ENCODE measurements at regions not wholly inside any gene's neighbourhood (a gene's known extent, or its start where the extent isn't known, plus 50 kb on each side); places are given as distances from the start of the nearest gene placed in this dataset.

DNA sequence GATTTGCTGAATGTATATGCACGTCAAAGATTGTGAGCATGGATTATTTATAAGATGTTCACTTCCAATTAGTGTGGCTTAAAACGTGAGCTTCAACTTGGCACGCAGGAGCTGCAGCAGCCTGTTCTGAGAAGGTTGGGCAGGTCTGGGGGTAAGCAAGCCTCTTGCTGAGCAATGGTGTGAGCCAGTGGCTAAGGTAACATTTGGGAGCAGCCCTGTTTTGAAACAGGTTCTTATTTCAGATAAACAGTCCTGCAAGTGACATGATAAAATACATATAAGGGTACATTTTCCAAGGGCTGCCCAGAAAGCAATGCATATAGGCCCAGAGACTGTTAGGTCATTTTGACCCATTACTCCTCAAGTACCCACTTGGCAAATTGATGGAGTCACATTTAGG is 415.3 kb downstream of the ZNF521 start:
- H3K36me3 ChIP-seq (ENCODE audit: control insufficient read depth, insufficient read depth, low read length): no peaks in the 10 kb centered on the region
- peaks cover 4% of the 10 kb centered on the region for H3K4me1 ChIP-seq (ENCODE audit: control insufficient read depth, insufficient read depth, low read length, poor library complexity, severe bottlenecking)
- H3K4me3 ChIP-seq (ENCODE audit: extremely low read depth, insufficient read depth, low read length, poor library complexity, severe bottlenecking): no peak overlapping the region
- 96 to 100% methylated on average over 3 of the region's 3 CpGs for WGBS, 2 experiments (ENCODE audit: insufficient coverage in 2 of 2)
- no peaks in the 10 kb centered on the region for H3K9me3 ChIP-seq (ENCODE audit: control insufficient read depth, low read length)
- no peak overlapping the region for H3K27ac ChIP-seq (ENCODE audit: low read depth, low read length, severe bottlenecking)

DNA sequence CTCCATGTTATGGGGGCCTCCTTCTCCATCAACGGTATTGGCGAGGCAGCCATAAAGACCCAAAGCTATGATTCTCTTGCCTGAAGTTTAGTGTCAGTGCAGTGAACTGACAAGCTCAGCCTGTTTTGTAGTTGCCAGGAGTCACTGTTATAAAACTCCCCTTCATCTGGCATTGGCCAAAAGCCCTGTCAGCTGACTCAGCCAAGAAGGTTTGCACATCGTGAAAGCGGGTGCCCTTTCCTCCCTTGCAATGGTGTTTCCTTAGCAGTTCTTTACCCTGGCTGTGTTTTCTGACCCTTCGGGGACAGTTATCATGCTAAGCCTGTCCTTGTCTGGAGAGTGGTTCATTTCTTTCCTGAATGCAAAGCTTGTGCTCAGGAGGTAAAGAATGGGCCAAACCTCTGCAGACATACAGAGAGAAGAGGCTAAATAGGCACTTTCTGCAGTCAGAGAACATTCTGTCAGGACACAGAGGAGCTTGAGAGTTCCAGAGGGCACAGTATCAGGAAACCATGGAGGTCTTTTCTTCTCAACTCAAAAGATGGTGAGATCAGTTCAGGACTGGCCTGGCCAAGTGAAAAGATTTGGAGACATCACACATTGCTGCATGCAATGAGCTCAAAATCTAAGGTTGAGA is 414.2 kb downstream of the ZNF521 start:
- Histone ChIP-seq H3K9me3 (ENCODE audit: control insufficient read depth, low read length) (no peaks in the 10 kb centered on the region), H3K4me1 (ENCODE audit: control insufficient read depth, insufficient read depth, low read length, poor library complexity, severe bottlenecking) (peaks cover 4% of the 10 kb centered on the region), H3K4me3 (ENCODE audit: extremely low read depth, insufficient read depth, low read length, poor library complexity, severe bottlenecking) (no peak overlapping the region), H3K27ac (ENCODE audit: low read depth, low read length, severe bottlenecking) (no peak overlapping the region), H3K36me3 (ENCODE audit: control insufficient read depth, insufficient read depth, low read length) (no peaks in the 10 kb centered on the region)
- WGBS, 2 experiments (ENCODE audit: insufficient coverage in 2 of 2): 89 to 100% methylated on average over 4 to 5 of the region's 5 CpGs

DNA sequence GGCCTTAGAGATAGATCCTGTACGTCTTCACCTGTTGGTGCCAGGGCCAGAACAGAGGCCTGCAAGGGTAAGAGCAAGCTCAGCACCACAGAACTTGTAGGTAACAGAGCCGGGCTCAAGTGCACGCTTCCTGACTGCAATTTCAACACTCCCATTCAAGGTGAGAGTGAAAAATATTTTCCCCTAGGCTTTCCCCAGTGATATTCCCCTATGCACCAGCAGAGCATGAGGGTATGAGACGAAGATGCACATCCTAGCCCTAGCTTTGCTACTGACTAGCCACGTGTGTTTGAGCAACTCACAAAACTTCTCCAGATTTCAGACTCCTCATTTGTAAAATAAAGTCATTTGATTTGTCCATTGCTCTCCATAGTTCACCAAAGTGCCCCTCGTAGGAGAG is 411.6 kb downstream of the ZNF521 start:
- peaks cover 4% of the 10 kb centered on the region for H3K4me1 ChIP-seq (ENCODE audit: control insufficient read depth, insufficient read depth, low read length, poor library complexity, severe bottlenecking)
- H3K27ac ChIP-seq (ENCODE audit: low read depth, low read length, severe bottlenecking): no peak overlapping the region
- no peaks in the 10 kb centered on the region for H3K9me3 ChIP-seq (ENCODE audit: control insufficient read depth, low read length)
- H3K36me3 ChIP-seq (ENCODE audit: control insufficient read depth, insufficient read depth, low read length): no peaks in the 10 kb centered on the region
- 94 to 97% methylated on average over 3 to 5 of the region's 6 CpGs for WGBS, 2 experiments (ENCODE audit: insufficient coverage in 2 of 2)
- no peak overlapping the region for H3K4me3 ChIP-seq (ENCODE audit: extremely low read depth, insufficient read depth, low read length, poor library complexity, severe bottlenecking)

DNA sequence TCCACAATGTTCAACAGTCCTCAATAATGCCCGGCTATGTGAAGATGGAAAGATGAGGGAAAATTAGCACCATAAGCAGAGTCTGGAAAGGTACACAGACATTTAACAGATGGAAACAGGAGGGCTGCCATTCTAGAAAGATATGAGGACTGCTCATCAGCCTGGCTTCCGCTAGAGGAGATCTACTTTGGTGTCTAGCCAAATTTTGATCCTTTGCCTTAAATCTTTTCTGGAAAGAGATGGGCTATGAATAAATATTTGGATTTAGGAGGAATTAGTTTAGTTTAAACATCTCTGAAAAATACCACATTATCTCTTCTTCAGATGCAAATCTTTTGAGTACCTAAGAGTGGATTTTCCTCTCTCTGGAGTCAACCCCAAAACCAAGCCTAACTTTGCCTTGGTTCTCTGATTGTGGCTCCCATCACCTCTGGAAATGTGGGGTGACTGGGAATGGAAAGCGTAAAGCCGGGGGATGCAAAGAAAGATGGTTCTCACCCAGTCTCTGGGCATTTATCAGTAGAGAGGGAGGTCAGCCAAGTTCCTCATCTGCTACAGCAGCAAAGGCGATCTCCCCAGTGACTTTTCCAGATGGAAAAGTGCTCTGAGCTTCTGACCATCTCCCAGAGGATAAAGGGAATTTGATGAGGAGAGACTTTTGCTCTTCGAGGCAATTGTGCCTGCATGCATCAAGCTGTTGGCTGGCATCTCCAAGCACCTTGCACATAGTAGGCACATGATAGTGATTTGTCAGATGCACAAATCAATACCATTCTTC is 410.6 kb downstream of the ZNF521 start:
- H3K36me3 ChIP-seq (ENCODE audit: control insufficient read depth, insufficient read depth, low read length): no peaks in the 10 kb centered on the region
- 90 to 96% methylated on average over 4 of the region's 6 CpGs for WGBS, 2 experiments (ENCODE audit: insufficient coverage in 2 of 2)
- no peaks in the 10 kb centered on the region for H3K9me3 ChIP-seq (ENCODE audit: control insufficient read depth, low read length)
- no peak overlapping the region for H3K27ac ChIP-seq (ENCODE audit: low read depth, low read length, severe bottlenecking)
- H3K4me1 ChIP-seq (ENCODE audit: control insufficient read depth, insufficient read depth, low read length, poor library complexity, severe bottlenecking): no peaks in the 10 kb centered on the region
- no peak overlapping the region for H3K4me3 ChIP-seq (ENCODE audit: extremely low read depth, insufficient read depth, low read length, poor library complexity, severe bottlenecking)

DNA sequence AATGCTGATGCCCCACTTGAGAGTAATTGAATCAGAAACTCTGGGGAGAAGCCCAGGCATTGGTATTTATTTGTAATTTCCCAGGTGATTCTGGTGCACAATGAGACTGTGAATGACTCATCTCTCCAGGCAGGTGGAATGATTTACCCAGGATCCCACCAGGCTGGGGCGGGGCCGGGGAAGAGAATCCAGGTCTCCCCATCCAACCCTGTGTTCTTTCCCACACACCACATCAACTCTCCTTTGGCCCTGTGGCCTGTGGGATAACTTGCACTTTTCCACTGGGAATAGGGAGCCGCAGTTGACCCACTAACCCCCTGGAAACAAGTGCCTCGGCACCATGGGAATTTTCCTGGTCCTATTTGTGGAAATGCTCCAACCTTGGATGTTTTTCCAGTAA is 409.8 kb downstream of the ZNF521 start:
- H3K27ac ChIP-seq (ENCODE audit: low read depth, low read length, severe bottlenecking): no peak overlapping the region
- no peaks in the 10 kb centered on the region for H3K4me1 ChIP-seq (ENCODE audit: control insufficient read depth, insufficient read depth, low read length, poor library complexity, severe bottlenecking)
- no peaks in the 10 kb centered on the region for H3K36me3 ChIP-seq (ENCODE audit: control insufficient read depth, insufficient read depth, low read length)
- no peak overlapping the region for H3K4me3 ChIP-seq (ENCODE audit: extremely low read depth, insufficient read depth, low read length, poor library complexity, severe bottlenecking)
- 90 to 98% methylated on average over 3 to 4 of the region's 4 CpGs for WGBS, 2 experiments (ENCODE audit: insufficient coverage in 2 of 2)
- no peaks in the 10 kb centered on the region for H3K9me3 ChIP-seq (ENCODE audit: control insufficient read depth, low read length)

DNA sequence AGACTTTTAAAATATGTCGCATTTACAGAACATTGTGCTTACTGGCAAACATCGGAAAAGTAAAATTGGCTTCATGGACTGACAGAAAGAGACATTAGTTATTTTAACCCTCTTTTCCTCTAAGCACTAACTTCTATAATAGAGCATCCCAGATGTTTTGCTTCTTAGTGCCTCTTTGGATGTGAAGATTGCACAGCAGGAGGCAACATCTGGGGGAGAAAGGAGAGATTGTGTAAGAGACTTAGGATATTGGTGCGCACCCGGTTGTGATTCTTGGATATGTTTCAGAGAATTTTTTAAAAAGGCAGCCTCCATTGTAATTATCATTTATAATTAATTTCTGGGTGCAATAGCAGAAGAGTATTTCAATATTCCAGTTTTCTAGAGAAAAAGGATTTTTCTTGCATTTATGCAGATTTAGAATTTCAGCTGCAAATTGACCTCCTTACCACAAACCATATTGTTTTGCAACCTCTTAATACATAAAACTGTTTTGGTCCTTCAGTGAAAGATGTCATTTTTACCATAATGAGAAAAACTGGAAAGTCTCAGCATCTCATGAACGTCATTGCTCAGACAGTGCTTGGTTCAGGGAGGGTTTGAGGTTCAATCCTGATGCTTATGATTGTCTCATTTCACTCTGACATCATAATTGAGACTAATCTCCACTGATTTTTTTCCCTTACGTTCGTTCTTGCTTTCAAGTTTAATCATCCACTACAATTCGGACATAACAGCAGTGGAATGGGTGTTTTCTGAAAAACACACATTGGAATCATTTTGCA is 404.3 kb downstream of the ZNF521 start:
- 58 to 100% methylated on average over 3 to 4 of the region's 8 CpGs for WGBS, 2 experiments (ENCODE audit: insufficient coverage in 2 of 2)
- Histone ChIP-seq H3K27ac (ENCODE audit: low read depth, low read length, severe bottlenecking) (no peak overlapping the region), H3K4me1 (ENCODE audit: control insufficient read depth, insufficient read depth, low read length, poor library complexity, severe bottlenecking) (no peaks in the 10 kb centered on the region), H3K9me3 (ENCODE audit: control insufficient read depth, low read length) (no peaks in the 10 kb centered on the region), H3K36me3 (ENCODE audit: control insufficient read depth, insufficient read depth, low read length) (no peaks in the 10 kb centered on the region), H3K4me3 (ENCODE audit: extremely low read depth, insufficient read depth, low read length, poor library complexity, severe bottlenecking) (no peak overlapping the region)

DNA sequence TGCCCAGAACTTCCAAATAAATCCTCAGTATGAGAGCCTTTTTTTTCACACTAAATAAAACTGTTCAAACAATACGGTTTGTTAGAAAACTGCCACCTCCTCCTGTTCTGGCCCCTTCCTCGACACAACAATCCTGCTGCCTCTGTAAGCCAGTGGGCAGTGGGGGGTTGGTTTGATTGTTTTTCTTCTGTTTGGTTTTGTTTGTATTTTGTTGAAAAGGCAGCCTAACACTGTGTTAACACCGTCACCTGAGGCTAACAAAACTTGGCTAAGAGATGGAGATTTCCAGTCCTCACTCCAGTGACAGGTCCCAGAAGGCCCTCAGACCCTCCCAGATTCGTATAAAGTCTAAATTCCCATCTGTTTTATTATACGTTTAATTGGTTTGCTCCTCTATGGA is 402.1 kb downstream of the ZNF521 start:
- H3K4me1 ChIP-seq (ENCODE audit: control insufficient read depth, insufficient read depth, low read length, poor library complexity, severe bottlenecking): no peaks in the 10 kb centered on the region
- WGBS, 2 experiments (ENCODE audit: insufficient coverage in 2 of 2): 100% methylated on average over 1 of the region's 5 CpGs; no CpG with 5 or more reads in 1 of the 2 experiments

DNA sequence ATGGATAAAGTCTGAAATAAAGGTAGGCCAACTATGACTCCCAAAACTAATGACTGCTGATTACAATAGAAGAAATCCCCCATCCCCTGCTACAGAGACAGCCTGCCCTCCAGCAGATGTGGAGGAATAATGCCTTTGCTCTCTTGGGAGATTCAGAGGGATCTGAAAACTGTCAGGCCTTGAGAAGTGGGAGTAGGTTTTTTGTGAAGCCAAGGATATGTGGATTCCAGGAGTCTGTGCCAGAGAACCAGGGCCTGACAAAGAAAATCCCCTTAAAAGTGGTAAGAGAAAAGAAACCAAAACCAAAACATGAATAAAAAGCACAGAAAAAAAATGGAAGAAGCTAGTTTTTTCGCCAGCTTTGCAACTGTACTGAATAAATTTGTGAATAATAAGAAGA is 397.6 kb downstream of the ZNF521 start:
- Histone ChIP-seq H3K27ac (ENCODE audit: low read depth, low read length, severe bottlenecking) (no peak overlapping the region), H3K9me3 (ENCODE audit: control insufficient read depth, low read length) (no peaks in the 10 kb centered on the region), H3K36me3 (ENCODE audit: control insufficient read depth, insufficient read depth, low read length) (no peaks in the 10 kb centered on the region), H3K4me3 (ENCODE audit: extremely low read depth, insufficient read depth, low read length, poor library complexity, severe bottlenecking) (no peak overlapping the region), H3K4me1 (ENCODE audit: control insufficient read depth, insufficient read depth, low read length, poor library complexity, severe bottlenecking) (no peaks in the 10 kb centered on the region)
- WGBS, 2 experiments (ENCODE audit: insufficient coverage in 2 of 2): 57% methylated on average over 1 of the region's 1 CpG; no CpG with 5 or more reads in 1 of the 2 experiments

More for the DNA sequence above, 402.1 kb downstream of the ZNF521 start:
- Histone ChIP-seq H3K27ac (ENCODE audit: low read depth, low read length, severe bottlenecking) (no peak overlapping the region), H3K4me3 (ENCODE audit: extremely low read depth, insufficient read depth, low read length, poor library complexity, severe bottlenecking) (no peak overlapping the region), H3K36me3 (ENCODE audit: control insufficient read depth, insufficient read depth, low read length) (no peaks in the 10 kb centered on the region), H3K9me3 (ENCODE audit: control insufficient read depth, low read length) (no peaks in the 10 kb centered on the region)

DNA sequence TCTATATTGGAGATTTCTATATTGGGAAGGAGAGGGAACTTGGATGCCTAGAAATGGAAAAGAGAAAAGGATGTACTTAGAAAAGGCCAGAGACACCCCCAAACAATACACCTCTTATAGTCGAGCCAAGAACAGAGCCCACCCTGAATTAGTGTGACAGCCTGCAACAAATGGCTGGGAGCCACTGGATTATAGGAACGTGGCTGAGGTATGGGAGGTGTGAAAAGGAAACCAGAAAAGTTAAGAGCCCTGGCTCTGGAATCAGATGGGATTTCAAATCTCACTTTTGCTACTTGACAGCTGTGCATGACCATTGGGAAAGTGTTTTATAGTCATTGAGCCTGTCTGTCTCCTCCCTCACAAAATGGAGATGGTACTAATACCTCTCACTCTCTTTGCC is 394.0 kb downstream of the ZNF521 start:
- H3K27ac ChIP-seq (ENCODE audit: low read depth, low read length, severe bottlenecking): no peak overlapping the region
- 60% methylated on average over 1 of the region's 2 CpGs for WGBS, 2 experiments (ENCODE audit: insufficient coverage in 2 of 2)
- H3K4me1 ChIP-seq (ENCODE audit: control insufficient read depth, insufficient read depth, low read length, poor library complexity, severe bottlenecking): no peaks in the 10 kb centered on the region
- no peaks in the 10 kb centered on the region for H3K9me3 ChIP-seq (ENCODE audit: control insufficient read depth, low read length)
- H3K36me3 ChIP-seq (ENCODE audit: control insufficient read depth, insufficient read depth, low read length): no peaks in the 10 kb centered on the region
- no peak overlapping the region for H3K4me3 ChIP-seq (ENCODE audit: extremely low read depth, insufficient read depth, low read length, poor library complexity, severe bottlenecking)

DNA sequence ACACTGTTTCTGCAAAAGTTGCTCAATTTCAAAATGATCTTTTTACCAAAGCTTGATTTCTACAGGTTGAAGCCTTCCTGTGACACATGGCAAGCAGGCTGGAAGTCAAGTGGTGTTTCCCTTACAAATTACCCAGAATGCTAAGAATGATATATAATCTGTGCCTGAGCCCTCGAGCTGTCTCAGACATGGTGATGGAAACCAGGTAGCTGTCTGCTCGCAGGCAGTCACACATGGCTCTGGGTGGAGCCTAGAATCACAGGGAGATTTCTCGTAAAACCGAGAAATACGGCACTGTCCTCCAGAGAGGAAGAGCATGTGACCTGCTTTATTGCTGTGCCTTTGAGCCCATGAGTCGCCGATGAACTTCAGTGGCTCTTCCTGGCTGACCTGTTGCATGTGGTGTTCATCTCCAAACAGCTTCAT is 392.9 kb downstream of the ZNF521 start:
- Histone ChIP-seq H3K36me3 (ENCODE audit: control insufficient read depth, insufficient read depth, low read length) (no peaks in the 10 kb centered on the region), H3K27ac (ENCODE audit: low read depth, low read length, severe bottlenecking) (no peak overlapping the region), H3K9me3 (ENCODE audit: control insufficient read depth, low read length) (no peaks in the 10 kb centered on the region), H3K4me3 (ENCODE audit: extremely low read depth, insufficient read depth, low read length, poor library complexity, severe bottlenecking) (no peak overlapping the region), H3K4me1 (ENCODE audit: control insufficient read depth, insufficient read depth, low read length, poor library complexity, severe bottlenecking) (no peaks in the 10 kb centered on the region)
- 88 to 99% methylated on average over 5 to 7 of the region's 7 CpGs for WGBS, 2 experiments (ENCODE audit: insufficient coverage in 2 of 2)
